CD14-positive monocyte (primary cell): ENCODE measurements at regions not wholly inside any gene's neighbourhood (a gene's known extent, or its start where the extent isn't known, plus 50 kb on each side); places are given as distances from the start of the nearest gene placed in this dataset.

Experiments used
- DNase-seq, 3 donors: peaks; one replicate each; pipeline ENCODE4 v3.0.0-alpha.2; 2011 to 2022
- H2AFZ ChIP-seq: 2 replicates; pipeline ENCODE4 v1.6.0; 2012; ENCODE audit warnings: mild to moderate bottlenecking, low read depth, low read length, inconsistent platforms; ENCODE audit not compliant: insufficient read depth, poor library complexity, severe bottlenecking
- H3K27ac ChIP-seq, 2 donors: 1 replicate in 1 of 2; 2 replicates in 1 of 2; pipeline ENCODE4 v1.5.1; 2012 to 2013; ENCODE audit warnings: low read length in 2 of 2, control low read depth in 1 of 2, inconsistent platforms in 1 of 2, low read depth in 1 of 2, mild to moderate bottlenecking in 1 of 2
- H3K27me3 ChIP-seq, 2 donors: one replicate each; pipeline versions ENCODE4 v1.6.0 to v1.6.1; 2011 to 2013; ENCODE audit warnings: low read length in 2 of 2; ENCODE audit not compliant: control insufficient read depth in 2 of 2, insufficient read depth in 2 of 2
- H3K36me3 ChIP-seq, 2 donors: replicated peaks in 1 of 2; 1 replicate in 1 of 2; 2 replicates in 1 of 2; pipeline versions ENCODE4 v1.5.1 to v1.6.1; 2012 to 2013; ENCODE audit warnings: low read length in 2 of 2, control low read depth in 1 of 2, inconsistent platforms in 1 of 2, mild to moderate bottlenecking in 1 of 2; ENCODE audit not compliant: insufficient read depth in 2 of 2, control insufficient read depth in 1 of 2
- H3K4me1 ChIP-seq, 2 donors: 1 replicate in 1 of 2; 2 replicates in 1 of 2; pipeline versions ENCODE4 v1.5.1 to v1.6.1; 2012 to 2013; ENCODE audit warnings: low read length in 2 of 2, control low read depth in 1 of 2, inconsistent platforms in 1 of 2, mild to moderate bottlenecking in 1 of 2, moderate library complexity in 1 of 2; ENCODE audit not compliant: insufficient read depth in 2 of 2, control insufficient read depth in 1 of 2
- H3K4me2 ChIP-seq: replicated peaks from 2 replicates; pipeline ENCODE3; 2012; ENCODE audit warnings: low read length, moderate library complexity, mild to moderate bottlenecking; ENCODE audit not compliant: poor library complexity, severe bottlenecking; ENCODE audit errors: extremely low read depth
- H3K4me3 ChIP-seq, 3 experiments: fragments of 200-600 bp in 1 of 3; sonication (generic) in 1 of 3; replicated peaks in 1 of 3; 1 replicate in 2 of 3; 2 replicates in 1 of 3; pipeline ENCODE4 v1.5.1; 2011 to 2013; ENCODE audit warnings: low read length in 3 of 3, mild to moderate bottlenecking in 3 of 3, control low read depth in 2 of 3, low read depth in 2 of 3, inconsistent platforms in 1 of 3, moderate library complexity in 1 of 3
- H3K79me2 ChIP-seq: 2 replicates; pipeline ENCODE4 v1.6.0; 2012; ENCODE audit warnings: mild to moderate bottlenecking, control low read depth, inconsistent platforms, low read length, moderate library complexity; ENCODE audit not compliant: insufficient read depth
- H3K9ac ChIP-seq: 2 replicates; pipeline ENCODE4 v1.6.0; 2017; ENCODE audit warnings: low read length, mild to moderate bottlenecking; ENCODE audit not compliant: insufficient read depth, poor library complexity, severe bottlenecking
- H3K9me3 ChIP-seq, 2 donors: replicated peaks in 1 of 2; 1 replicate in 1 of 2; 2 replicates in 1 of 2; pipeline versions ENCODE4 v1.5.1 to v1.6.1; 2012 to 2013; ENCODE audit warnings: low read length in 2 of 2, control low read depth in 1 of 2; ENCODE audit not compliant: control insufficient read depth in 1 of 2, insufficient read depth in 1 of 2
- H4K20me1 ChIP-seq: 2 replicates; pipeline ENCODE4 v1.6.0; 2012; ENCODE audit warnings: mild to moderate bottlenecking, low read length, control low read depth, moderate library complexity; ENCODE audit not compliant: insufficient read depth
- H3K27ac Mint-ChIP-seq, 7 donors: one replicate each; pipeline ENCODE4 v1.8.0; 2020; ENCODE audit warnings: mild to moderate bottlenecking in 7 of 7, mixed read lengths in 7 of 7, moderate library complexity in 6 of 7, inconsistent platforms in 2 of 7
- H3K27me3 Mint-ChIP-seq, 3 donors: one replicate each; pipeline ENCODE4 v1.8.0; 2021 to 2022; ENCODE audit warnings: low read depth in 3 of 3, mild to moderate bottlenecking in 3 of 3, mixed read lengths in 3 of 3, moderate library complexity in 3 of 3, inconsistent platforms in 1 of 3
- H3K36me3 Mint-ChIP-seq, 2 donors: one replicate each; pipeline ENCODE4 v1.8.0; 2020; ENCODE audit warnings: mixed read lengths in 2 of 2, inconsistent platforms in 1 of 2, mild to moderate bottlenecking in 1 of 2
- H3K4me1 Mint-ChIP-seq: one replicate; pipeline ENCODE4 v1.8.0; 2020; ENCODE audit warnings: mild to moderate bottlenecking, mixed read lengths
- H3K4me3 Mint-ChIP-seq, 2 donors: one replicate each; pipeline ENCODE4 v1.8.0; 2020; ENCODE audit warnings: mild to moderate bottlenecking in 2 of 2, mixed read lengths in 2 of 2, moderate library complexity in 1 of 2
- H3K9me3 Mint-ChIP-seq, 7 donors: one replicate each; pipeline ENCODE4 v1.8.0; 2020 to 2022; ENCODE audit warnings: mixed read lengths in 7 of 7, mild to moderate bottlenecking in 6 of 7, moderate library complexity in 6 of 7, inconsistent platforms in 2 of 7
- WGBS: methylation state at CpG from one replicate; pipeline ENCODE4 v1.1.5; 2013; ENCODE audit warnings: missing lambda C conversion rate; ENCODE audit not compliant: insufficient coverage; 5-methylcytosine and 5-hydroxymethylcytosine counted together
- intact Hi-C, 2 donors: fragments of 100-400 bp; cut with micrococcal nuclease; formaldehyde crosslinking; loops; one replicate each; pipeline versions ENCODE4 v1.15.0 to v1.15.1; 2023
- TF ChIP-seq, protein P1 (sequence below): fragments of 200-600 bp; IDR thresholded peaks from one replicate; pipeline ENCODE4 v1.8.0; 2022; ENCODE audit warnings: antibody characterized with exemption, mild to moderate bottlenecking

DNA sequence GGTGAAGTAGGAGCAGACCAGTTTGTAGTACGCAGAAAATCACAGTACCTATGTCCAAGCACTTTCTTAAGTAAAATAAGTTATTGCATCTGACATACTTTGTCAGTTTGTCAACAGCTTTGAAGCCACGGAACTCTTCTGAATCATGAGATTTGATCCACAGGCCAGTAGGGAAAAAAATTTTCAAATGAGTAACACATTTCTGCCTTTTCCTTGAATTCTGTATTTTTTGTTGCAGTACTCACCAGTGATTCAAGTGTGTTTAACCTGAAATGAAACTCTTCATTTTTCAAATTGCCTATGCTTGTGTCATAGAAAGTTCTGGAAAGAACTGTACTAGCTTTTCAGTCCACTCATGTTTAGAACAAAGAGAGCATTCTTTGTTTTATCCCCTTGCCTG, 337.7 kb downstream of the GATA3 start:
- no peak overlapping the region for H3K4me3 ChIP-seq
- Mint-ChIP-seq H3K4me3 (no peak overlapping the region), H3K27ac (no peak overlapping the region), H3K36me3 (no peaks in the 10 kb centered on the region), H3K27me3 (peaks cover 0 to 3% (median 3%) of the 10 kb centered on the region in 3 donors), H3K4me1 (no peaks in the 10 kb centered on the region), H3K9me3 (peaks cover 0 to 6% (median 0%) of the 10 kb centered on the region in 7 donors)
- no CpG with 5 or more reads among the region's 2 CpGs for WGBS
- H3K9ac ChIP-seq: no peak overlapping the region
- no peaks in the 10 kb centered on the region for H3K27me3 ChIP-seq
- no peaks in the 10 kb centered on the region for H3K36me3 ChIP-seq
- H3K9me3 ChIP-seq: peaks cover 0 to 2% of the 10 kb centered on the region in 2 donors
- intact Hi-C loops: no loop called here
- no peak overlapping the region for H2AFZ ChIP-seq
- H3K79me2 ChIP-seq: no peaks in the 10 kb centered on the region
- DNase-seq: no peak
- no peak overlapping the region for H3K4me2 ChIP-seq
- no peaks in the 10 kb centered on the region for H3K4me1 ChIP-seq
- H4K20me1 ChIP-seq: no peaks in the 10 kb centered on the region
- H3K27ac ChIP-seq: no peak overlapping the region
- TF ChIP-seq, protein P1, sequence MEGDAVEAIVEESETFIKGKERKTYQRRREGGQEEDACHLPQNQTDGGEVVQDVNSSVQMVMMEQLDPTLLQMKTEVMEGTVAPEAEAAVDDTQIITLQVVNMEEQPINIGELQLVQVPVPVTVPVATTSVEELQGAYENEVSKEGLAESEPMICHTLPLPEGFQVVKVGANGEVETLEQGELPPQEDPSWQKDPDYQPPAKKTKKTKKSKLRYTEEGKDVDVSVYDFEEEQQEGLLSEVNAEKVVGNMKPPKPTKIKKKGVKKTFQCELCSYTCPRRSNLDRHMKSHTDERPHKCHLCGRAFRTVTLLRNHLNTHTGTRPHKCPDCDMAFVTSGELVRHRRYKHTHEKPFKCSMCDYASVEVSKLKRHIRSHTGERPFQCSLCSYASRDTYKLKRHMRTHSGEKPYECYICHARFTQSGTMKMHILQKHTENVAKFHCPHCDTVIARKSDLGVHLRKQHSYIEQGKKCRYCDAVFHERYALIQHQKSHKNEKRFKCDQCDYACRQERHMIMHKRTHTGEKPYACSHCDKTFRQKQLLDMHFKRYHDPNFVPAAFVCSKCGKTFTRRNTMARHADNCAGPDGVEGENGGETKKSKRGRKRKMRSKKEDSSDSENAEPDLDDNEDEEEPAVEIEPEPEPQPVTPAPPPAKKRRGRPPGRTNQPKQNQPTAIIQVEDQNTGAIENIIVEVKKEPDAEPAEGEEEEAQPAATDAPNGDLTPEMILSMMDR: no peak

GRCh38 chr10:8393531-8393930, 339.0 kb downstream of the GATA3 start:
- Histone ChIP-seq H3K4me2 (no peak overlapping the region), H2AFZ (no peak overlapping the region), H3K4me1 (no peaks in the 10 kb centered on the region), H3K27me3 (no peaks in the 10 kb centered on the region), H3K9ac (no peak overlapping the region), H3K79me2 (no peaks in the 10 kb centered on the region), H3K36me3 (no peaks in the 10 kb centered on the region), H3K4me3 (no peak overlapping the region), H4K20me1 (no peaks in the 10 kb centered on the region), H3K27ac (no peak overlapping the region), H3K9me3 (no peaks in the 10 kb centered on the region)
- peaks cover 0 to 2% (median 0%) of the 10 kb centered on the region in 7 donors for H3K9me3 Mint-ChIP-seq
- TF ChIP-seq, protein P1: no peak
- H3K27me3 Mint-ChIP-seq: peaks cover 0 to 3% (median 2%) of the 10 kb centered on the region in 3 donors
- no peak overlapping the region for H3K27ac Mint-ChIP-seq
- no peak overlapping the region for H3K4me3 Mint-ChIP-seq
- no peaks in the 10 kb centered on the region for H3K36me3 Mint-ChIP-seq
- no peak for DNase-seq
- no peaks in the 10 kb centered on the region for H3K4me1 Mint-ChIP-seq
- WGBS: 100% methylated on average over 1 of the region's 2 CpGs
- intact Hi-C loops: no loop called here
